GM12874 (cell line): ENCODE measurements at regions not wholly inside any gene's neighbourhood (a gene's known extent, or its start where the extent isn't known, plus 50 kb on each side); places are given as distances from the start of the nearest gene placed in this dataset.

Experiments
- CTCF ChIP-seq: IDR thresholded peaks from 2 replicates; pipeline ENCODE4 v1.5.1; 2011; ENCODE audit warnings: low read depth, mild to moderate bottlenecking, control low read depth, low read length, moderate library complexity; ENCODE audit not compliant: insufficient read depth

GRCh38 chr5:86170194-86170593 lies 447.5 kb upstream of the COX7C start:
- no peak for TF ChIP-seq CTCF

- TF ChIP-seq CTCF, result no peak
Observed at GRCh38 chr5:86175224-86175623, 442.5 kb upstream of the COX7C start.

- no peak for TF ChIP-seq CTCF
Observed at GRCh38 chr5:86199287-86199686, 418.5 kb upstream of the COX7C start.

GRCh38 chr5:86228147-86228546 lies 389.6 kb upstream of the COX7C start:
- TF ChIP-seq CTCF, result no peak

- no peak for TF ChIP-seq CTCF
Observed at GRCh38 chr5:86232246-86232645, 385.5 kb upstream of the COX7C start.

GRCh38 chr5:86244153-86244552 lies 373.6 kb upstream of the COX7C start:
- no peak for TF ChIP-seq CTCF

- no peak for TF ChIP-seq CTCF
Observed at GRCh38 chr5:86257871-86258270, 359.9 kb upstream of the COX7C start.

GRCh38 chr5:86314951-86315350 lies 302.8 kb upstream of the COX7C start:
- no peak for TF ChIP-seq CTCF
